ENCODE measurements at regions not wholly inside any gene's neighbourhood (a gene's known extent, or its start where the extent isn't known, plus 50 kb on each side); places are given as distances from the start of the nearest gene placed in this dataset.

DNA sequence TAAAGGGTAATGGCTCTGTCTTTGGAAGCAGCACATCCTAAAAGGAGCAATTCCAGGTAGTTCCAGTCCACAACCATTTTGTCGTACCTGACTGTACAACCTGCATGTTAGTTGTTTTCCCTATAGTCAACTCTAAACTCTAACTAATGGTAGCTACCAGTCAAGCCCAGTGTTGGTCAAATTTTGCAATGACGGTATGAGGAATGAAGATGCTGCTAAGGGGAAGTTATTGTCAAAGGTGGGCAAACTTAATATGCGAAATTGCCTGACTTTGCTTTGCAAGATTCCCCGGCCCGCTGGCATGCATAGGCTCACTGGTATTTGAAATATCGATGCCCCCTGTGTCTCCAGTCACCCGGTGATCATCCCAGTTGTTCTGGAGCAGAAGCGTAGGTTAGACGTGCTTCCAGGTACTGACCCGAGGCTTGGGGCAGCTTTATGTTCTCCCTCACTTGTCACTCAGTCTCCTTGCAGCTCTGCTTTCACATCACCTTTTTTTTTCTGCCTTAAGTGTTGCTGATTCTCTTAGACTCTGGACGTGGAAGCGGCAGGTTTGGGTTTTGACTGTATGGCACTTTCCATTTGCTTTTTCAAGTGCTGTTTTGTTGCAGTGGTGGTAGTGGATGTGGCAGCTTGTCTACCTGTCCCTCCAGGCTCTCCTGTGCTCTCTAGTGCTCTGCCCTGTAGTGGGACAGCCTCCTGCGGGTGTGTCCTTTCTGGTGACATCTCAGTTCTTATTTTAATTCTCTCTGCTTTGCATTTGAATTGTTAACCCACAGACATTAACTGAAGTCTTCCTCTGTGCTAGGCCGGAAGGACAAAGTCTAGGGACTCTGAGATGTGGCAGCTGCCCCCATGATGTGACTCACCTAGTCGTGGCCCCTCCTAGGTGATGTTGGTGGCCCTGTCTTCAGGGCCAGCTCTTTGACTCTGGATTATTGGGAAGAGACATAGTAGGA is 95.8 kb upstream of the UMPS start:
- no peak for TF ChIP-seq CTCF (IDR thresholded peaks at IDR 0.05)
- TF ChIP-seq POLR2A (IDR thresholded peaks at IDR 0.05): no peak
